Panc1 (cell line): ENCODE measurements at regions not wholly inside any gene's neighbourhood (a gene's known extent, or its start where the extent isn't known, plus 50 kb on each side); places are given as distances from the start of the nearest gene placed in this dataset.

ENCODE experiments used
- ATAC-seq: fragments of 200-7000 bp; cut with Tn5 transposase; 2 replicates; pipeline ENCODE4 v1.9.1; 2020; ENCODE audit warnings: mild to moderate bottlenecking, moderate library complexity
- BruUV-seq: library from RNA; stranded (reverse); fragments of 400-500 nt; replicated peaks from 2 replicates; lab custom pipeline; 2021; lab: Mats Ljungman, UMichigan
- CTCF ChIA-PET: fragments of 300-600 bp; sonication (Branson Sonifier 250); formaldehyde crosslinking; loops from one replicate; lab custom pipeline; 2022; ENCODE audit warnings: antibody characterized with exemption; lab: Charles Lee
- POLR2A ChIA-PET: fragments of 300-600 bp; sonication (Branson Sonifier 250); formaldehyde crosslinking; loops from one replicate; lab custom pipeline; 2022; ENCODE audit warnings: antibody characterized with exemption; lab: Charles Lee
- DNase-seq: peaks from one replicate; pipeline ENCODE4 v3.0.0-alpha.2; 2010; ENCODE audit warnings: low read depth, low spot score
- H3K27ac ChIP-seq: 2 replicates; pipeline ENCODE4 v1.5.1; 2011; ENCODE audit warnings: mild to moderate bottlenecking, low read length, inconsistent platforms
- H3K27me3 ChIP-seq: fragments of 200-500 bp; sonication (Bioruptor generic); 2 replicates; pipeline ENCODE4 v1.6.0; 2014; ENCODE audit warnings: low read length, inconsistent platforms; ENCODE audit not compliant: control insufficient read depth, insufficient read depth
- H3K36me3 ChIP-seq: fragments of 200-500 bp; sonication (Bioruptor generic); 2 replicates; pipeline ENCODE4 v1.5.1; 2014; ENCODE audit warnings: inconsistent platforms, mild to moderate bottlenecking, low read length, moderate library complexity; ENCODE audit not compliant: control insufficient read depth, insufficient read depth
- H3K4me1 ChIP-seq: 2 replicates; pipeline ENCODE4 v1.5.1; 2011; ENCODE audit warnings: inconsistent platforms, mild to moderate bottlenecking, low read length, moderate library complexity; ENCODE audit not compliant: control insufficient read depth, insufficient read depth
- H3K4me3 ChIP-seq, 2 experiments: 2 replicates each; pipeline ENCODE4 v1.5.1; 2011 to 2012; ENCODE audit warnings: low read depth in 2 of 2, low read length in 2 of 2, mild to moderate bottlenecking in 2 of 2, inconsistent platforms in 1 of 2, moderate library complexity in 1 of 2
- H3K9me3 ChIP-seq: fragments of 200-500 bp; sonication (Bioruptor generic); 2 replicates; pipeline ENCODE4 v1.5.1; 2014; ENCODE audit warnings: low read depth, mild to moderate bottlenecking, inconsistent platforms, low read length, moderate library complexity; ENCODE audit not compliant: control insufficient read depth, insufficient read depth
- POLR2AphosphoS5 ChIP-seq: IDR thresholded peaks from 2 replicates; pipeline ENCODE4 v1.6.1; 2012; ENCODE audit warnings: mild to moderate bottlenecking, low read depth, low read length, moderate library complexity
- SIN3A ChIP-seq: IDR thresholded peaks from 2 replicates; pipeline ENCODE4 v1.6.1; 2012; ENCODE audit warnings: low read depth, mild to moderate bottlenecking, low read length, moderate library complexity, borderline replicate concordance; ENCODE audit not compliant: insufficient read depth
- TCF7L2 ChIP-seq: IDR thresholded peaks from 2 replicates; pipeline ENCODE4 v1.6.1; 2011; ENCODE audit warnings: mild to moderate bottlenecking, low read depth, low read length, inconsistent platforms
- in situ Hi-C: cut with HindIII; loops from 2 replicates; pipeline ENCODE4 v1.10.0; 2016; ENCODE audit warnings: low sequenced_read_pairs, low pct_unique_long_range_greater_than_20kb
- intact Hi-C: fragments of 100-400 bp; cut with micrococcal nuclease; formaldehyde crosslinking; loops from one replicate; pipeline ENCODE4 v1.10.0; 2022; ENCODE audit not compliant: unreplicated experiment
- TF ChIP-seq, protein P1 (sequence below): fragments of 450-650 bp; IDR thresholded peaks from 2 replicates; pipeline ENCODE4 v1.5.1; 2017; ENCODE audit warnings: mild to moderate bottlenecking
- TF ChIP-seq, protein P2 (sequence below), 2 experiments: IDR thresholded peaks; 2 replicates each; pipeline ENCODE4 v1.6.1; 2011 to 2012; ENCODE audit warnings: low read depth in 2 of 2, control low read depth in 1 of 2, low read length in 1 of 2, mild to moderate bottlenecking in 1 of 2, moderate library complexity in 1 of 2; ENCODE audit not compliant: insufficient read depth in 1 of 2

DNA sequence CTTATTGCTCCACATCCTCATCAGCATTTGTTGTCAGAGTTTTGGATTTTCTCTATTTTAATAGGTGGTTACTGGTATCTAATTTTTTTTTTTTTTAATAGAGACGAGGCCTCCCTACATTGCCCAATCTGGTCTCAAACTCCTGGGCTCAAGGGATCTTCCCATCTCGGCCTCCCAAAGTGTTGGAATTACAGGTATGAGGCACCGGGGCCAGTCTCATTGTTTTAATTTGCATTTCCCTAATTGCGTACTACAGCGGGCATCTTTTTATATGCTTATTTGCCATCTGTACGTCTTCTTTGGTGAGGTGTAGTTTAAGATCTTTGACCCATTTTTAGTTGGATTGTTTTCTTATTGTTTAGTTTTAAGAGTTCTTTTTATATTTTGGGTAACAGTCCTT is 210.4 kb upstream of the SULF2 start:
- Histone ChIP-seq H3K27ac (no peak overlapping the region), H3K4me3 (no peak overlapping the region), H3K9me3 (0 out of 2 replicates have a peak, but pooled peaks cover 3% of the 10 kb centered on the region), H3K36me3 (no peaks in the 10 kb centered on the region), H3K27me3 (no peaks in the 10 kb centered on the region), H3K4me1 (no peaks in the 10 kb centered on the region)
- no TSS peak for BruUV-seq
- ATAC-seq (no peak), DNase-seq (no peak)
- POLR2A ChIA-PET = no interaction called here
- in situ Hi-C loops (no loop called here), intact Hi-C loops (no loop called here)
- no peak for TF ChIP-seq SIN3A
- no peak for TF ChIP-seq POLR2AphosphoS5
- TF ChIP-seq TCF7L2 = no peak
- TF ChIP-seq, protein P1, sequence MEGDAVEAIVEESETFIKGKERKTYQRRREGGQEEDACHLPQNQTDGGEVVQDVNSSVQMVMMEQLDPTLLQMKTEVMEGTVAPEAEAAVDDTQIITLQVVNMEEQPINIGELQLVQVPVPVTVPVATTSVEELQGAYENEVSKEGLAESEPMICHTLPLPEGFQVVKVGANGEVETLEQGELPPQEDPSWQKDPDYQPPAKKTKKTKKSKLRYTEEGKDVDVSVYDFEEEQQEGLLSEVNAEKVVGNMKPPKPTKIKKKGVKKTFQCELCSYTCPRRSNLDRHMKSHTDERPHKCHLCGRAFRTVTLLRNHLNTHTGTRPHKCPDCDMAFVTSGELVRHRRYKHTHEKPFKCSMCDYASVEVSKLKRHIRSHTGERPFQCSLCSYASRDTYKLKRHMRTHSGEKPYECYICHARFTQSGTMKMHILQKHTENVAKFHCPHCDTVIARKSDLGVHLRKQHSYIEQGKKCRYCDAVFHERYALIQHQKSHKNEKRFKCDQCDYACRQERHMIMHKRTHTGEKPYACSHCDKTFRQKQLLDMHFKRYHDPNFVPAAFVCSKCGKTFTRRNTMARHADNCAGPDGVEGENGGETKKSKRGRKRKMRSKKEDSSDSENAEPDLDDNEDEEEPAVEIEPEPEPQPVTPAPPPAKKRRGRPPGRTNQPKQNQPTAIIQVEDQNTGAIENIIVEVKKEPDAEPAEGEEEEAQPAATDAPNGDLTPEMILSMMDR = no peak
- TF ChIP-seq, protein P2, sequence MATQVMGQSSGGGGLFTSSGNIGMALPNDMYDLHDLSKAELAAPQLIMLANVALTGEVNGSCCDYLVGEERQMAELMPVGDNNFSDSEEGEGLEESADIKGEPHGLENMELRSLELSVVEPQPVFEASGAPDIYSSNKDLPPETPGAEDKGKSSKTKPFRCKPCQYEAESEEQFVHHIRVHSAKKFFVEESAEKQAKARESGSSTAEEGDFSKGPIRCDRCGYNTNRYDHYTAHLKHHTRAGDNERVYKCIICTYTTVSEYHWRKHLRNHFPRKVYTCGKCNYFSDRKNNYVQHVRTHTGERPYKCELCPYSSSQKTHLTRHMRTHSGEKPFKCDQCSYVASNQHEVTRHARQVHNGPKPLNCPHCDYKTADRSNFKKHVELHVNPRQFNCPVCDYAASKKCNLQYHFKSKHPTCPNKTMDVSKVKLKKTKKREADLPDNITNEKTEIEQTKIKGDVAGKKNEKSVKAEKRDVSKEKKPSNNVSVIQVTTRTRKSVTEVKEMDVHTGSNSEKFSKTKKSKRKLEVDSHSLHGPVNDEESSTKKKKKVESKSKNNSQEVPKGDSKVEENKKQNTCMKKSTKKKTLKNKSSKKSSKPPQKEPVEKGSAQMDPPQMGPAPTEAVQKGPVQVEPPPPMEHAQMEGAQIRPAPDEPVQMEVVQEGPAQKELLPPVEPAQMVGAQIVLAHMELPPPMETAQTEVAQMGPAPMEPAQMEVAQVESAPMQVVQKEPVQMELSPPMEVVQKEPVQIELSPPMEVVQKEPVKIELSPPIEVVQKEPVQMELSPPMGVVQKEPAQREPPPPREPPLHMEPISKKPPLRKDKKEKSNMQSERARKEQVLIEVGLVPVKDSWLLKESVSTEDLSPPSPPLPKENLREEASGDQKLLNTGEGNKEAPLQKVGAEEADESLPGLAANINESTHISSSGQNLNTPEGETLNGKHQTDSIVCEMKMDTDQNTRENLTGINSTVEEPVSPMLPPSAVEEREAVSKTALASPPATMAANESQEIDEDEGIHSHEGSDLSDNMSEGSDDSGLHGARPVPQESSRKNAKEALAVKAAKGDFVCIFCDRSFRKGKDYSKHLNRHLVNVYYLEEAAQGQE (IDR thresholded peaks at IDR 0.05; ENCODE audit: insufficient read depth in 1 of 2, low read depth in 2 of 2, low read length in 1 of 2) = no peak
- CTCF ChIA-PET = no interaction called here

DNA sequence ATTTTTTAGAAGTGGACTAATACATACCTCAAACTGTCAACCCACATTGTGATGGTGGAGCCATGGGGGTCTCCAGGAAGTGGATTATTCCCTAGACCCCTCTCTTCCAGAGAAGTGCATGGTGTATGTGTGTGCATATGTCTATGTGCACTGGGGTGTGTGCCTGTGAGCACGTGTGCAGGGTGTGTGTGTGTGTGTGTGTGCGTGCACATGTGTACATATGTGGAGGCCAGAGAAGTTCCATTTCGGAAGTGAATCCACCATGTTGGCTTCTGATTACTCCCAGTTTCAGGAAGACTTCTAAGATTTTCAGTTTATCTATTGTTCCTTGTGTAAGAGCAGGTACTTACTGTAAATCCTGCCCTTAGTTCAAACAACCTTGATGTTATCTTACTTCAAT is 208.5 kb upstream of the SULF2 start:
- Histone ChIP-seq H3K4me1 (no peaks in the 10 kb centered on the region), H3K27ac (no peak overlapping the region), H3K4me3 (no peak overlapping the region), H3K9me3 (0 out of 2 replicates have a peak, but pooled peaks cover 3% of the 10 kb centered on the region), H3K36me3 (no peaks in the 10 kb centered on the region), H3K27me3 (no peaks in the 10 kb centered on the region)
- DNase-seq (no peak), ATAC-seq (no peak)
- POLR2A ChIA-PET = no interaction called here
- CTCF ChIA-PET = no interaction called here
- TF ChIP-seq, protein P2 (IDR thresholded peaks at IDR 0.05; ENCODE audit: insufficient read depth in 1 of 2, low read depth in 2 of 2, low read length in 1 of 2) = no peak
- TF ChIP-seq POLR2AphosphoS5 (no peak), SIN3A (no peak), TCF7L2 (no peak)
- TF ChIP-seq, protein P1 = no peak
- BruUV-seq = no TSS peak
- in situ Hi-C loops = no loop called here
- intact Hi-C loops = loop anchor here (5.0 kb wide), 1 partner anchor 178 kb away; no protein-coding TSS in a partner anchor
